ENCODE measurements at regions not wholly inside any gene's neighbourhood (a gene's known extent, or its start where the extent isn't known, plus 50 kb on each side); places are given as distances from the start of the nearest gene placed in this dataset.

DNA sequence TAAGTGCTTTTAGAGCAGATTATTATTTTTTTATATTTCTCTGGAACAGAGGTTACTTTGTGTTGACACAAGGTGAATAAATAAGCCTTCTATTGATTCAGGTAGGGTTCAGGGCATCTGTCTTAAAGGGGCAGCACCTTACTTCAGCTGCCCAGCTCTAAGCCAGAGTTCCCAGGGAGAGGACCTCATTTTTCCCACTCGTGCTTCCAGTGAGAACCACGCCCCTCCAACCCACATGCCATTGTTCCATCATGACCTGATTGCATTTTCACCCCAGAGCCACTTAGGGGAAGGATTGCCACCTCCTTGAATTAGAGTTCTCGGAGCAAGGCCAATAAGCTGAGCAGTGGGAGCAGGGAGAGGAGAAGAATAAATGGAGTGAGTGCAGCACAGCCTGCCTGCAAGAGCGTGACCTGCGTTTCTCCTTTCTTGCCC lies 104.3 kb upstream of the FRY start:
- TF ChIP-seq, protein P1, sequence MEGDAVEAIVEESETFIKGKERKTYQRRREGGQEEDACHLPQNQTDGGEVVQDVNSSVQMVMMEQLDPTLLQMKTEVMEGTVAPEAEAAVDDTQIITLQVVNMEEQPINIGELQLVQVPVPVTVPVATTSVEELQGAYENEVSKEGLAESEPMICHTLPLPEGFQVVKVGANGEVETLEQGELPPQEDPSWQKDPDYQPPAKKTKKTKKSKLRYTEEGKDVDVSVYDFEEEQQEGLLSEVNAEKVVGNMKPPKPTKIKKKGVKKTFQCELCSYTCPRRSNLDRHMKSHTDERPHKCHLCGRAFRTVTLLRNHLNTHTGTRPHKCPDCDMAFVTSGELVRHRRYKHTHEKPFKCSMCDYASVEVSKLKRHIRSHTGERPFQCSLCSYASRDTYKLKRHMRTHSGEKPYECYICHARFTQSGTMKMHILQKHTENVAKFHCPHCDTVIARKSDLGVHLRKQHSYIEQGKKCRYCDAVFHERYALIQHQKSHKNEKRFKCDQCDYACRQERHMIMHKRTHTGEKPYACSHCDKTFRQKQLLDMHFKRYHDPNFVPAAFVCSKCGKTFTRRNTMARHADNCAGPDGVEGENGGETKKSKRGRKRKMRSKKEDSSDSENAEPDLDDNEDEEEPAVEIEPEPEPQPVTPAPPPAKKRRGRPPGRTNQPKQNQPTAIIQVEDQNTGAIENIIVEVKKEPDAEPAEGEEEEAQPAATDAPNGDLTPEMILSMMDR (IDR thresholded peaks at IDR 0.05; ENCODE audit: low read depth, low read length, poor library complexity, severe bottlenecking) = no peak
- no peak for TF ChIP-seq EZH2phosphoT487 (IDR thresholded peaks at IDR 0.05; ENCODE audit: borderline replicate concordance, low read length)

All from DOHH2 (cell line).